Right atrium auricular region (tissue), 2 donors: ENCODE measurements at regions not wholly inside any gene's neighbourhood (a gene's known extent, or its start where the extent isn't known, plus 50 kb on each side); places are given as distances from the start of the nearest gene placed in this dataset.

Experiments used
- DNase-seq: peaks from one replicate; pipeline ENCODE4 v3.0.0-alpha.2; 2019; ENCODE audit warnings: low spot score
- H3K27ac ChIP-seq, 2 donors: fragments of 200-600 bp; sonication (generic); 1 replicate in 1 of 2; 2 replicates in 1 of 2; pipeline ENCODE4 v1.5.1; 2016 to 2019
- H3K27me3 ChIP-seq, 2 donors: fragments of 200-600 bp; sonication (generic); one replicate each; pipeline versions ENCODE4 v1.5.1 to v1.6.0; 2017 to 2019
- H3K36me3 ChIP-seq: fragments of 200-600 bp; sonication (generic); one replicate; pipeline ENCODE4 v1.5.1; 2016
- H3K4me1 ChIP-seq, 2 donors: fragments of 200-600 bp; sonication (generic); one replicate each; pipeline versions ENCODE4 v1.5.1 to v1.6.0; 2017 to 2019
- H3K4me3 ChIP-seq, 2 donors: fragments of 200-600 bp; sonication (generic); 1 replicate in 1 of 2; 2 replicates in 1 of 2; pipeline ENCODE4 v1.5.1; 2017 to 2019; ENCODE audit warnings: mild to moderate bottlenecking in 1 of 2, moderate library complexity in 1 of 2
- H3K9me3 ChIP-seq, 2 donors: fragments of 200-600 bp; sonication (generic); one replicate each; pipeline ENCODE4 v1.5.1; 2019
- CTCF ChIP-seq, 2 donors: fragments of 200-600 bp; sonication (generic); IDR thresholded peaks; one replicate each; pipeline ENCODE4 v1.5.1; 2019; ENCODE audit warnings: antibody characterized with exemption in 2 of 2

DNA sequence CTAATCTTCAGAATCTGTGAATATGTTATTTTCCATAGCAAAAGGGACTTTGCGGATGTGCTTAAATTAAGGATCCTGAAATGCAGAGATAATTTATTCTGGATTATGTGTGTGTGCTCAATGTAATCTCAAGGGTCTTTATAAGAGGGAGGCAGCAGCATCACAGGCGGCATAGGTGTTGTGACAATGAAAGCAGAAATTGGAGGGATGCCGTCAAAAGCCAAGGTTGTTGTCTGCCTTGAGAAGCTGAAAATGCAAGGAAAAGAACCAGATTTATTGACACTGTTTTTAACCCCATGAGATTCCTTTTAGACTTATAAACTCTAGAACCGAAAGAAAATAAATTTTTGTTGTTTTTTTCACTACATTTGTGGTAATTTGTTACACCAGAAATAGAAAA lies 948.5 kb downstream of the TLE4 start:
- H3K27ac ChIP-seq, result no peak overlapping the region
- H3K36me3 ChIP-seq, result no peaks in the 10 kb centered on the region
- H3K9me3 ChIP-seq, result no peaks in the 10 kb centered on the region
- no peak for TF ChIP-seq CTCF (IDR thresholded peaks at IDR 0.05)
- H3K27me3 ChIP-seq, result no peaks in the 10 kb centered on the region
- H3K4me3 ChIP-seq, result no peak overlapping the region
- DNase-seq, result no peak
- H3K4me1 ChIP-seq, result no peaks in the 10 kb centered on the region

DNA sequence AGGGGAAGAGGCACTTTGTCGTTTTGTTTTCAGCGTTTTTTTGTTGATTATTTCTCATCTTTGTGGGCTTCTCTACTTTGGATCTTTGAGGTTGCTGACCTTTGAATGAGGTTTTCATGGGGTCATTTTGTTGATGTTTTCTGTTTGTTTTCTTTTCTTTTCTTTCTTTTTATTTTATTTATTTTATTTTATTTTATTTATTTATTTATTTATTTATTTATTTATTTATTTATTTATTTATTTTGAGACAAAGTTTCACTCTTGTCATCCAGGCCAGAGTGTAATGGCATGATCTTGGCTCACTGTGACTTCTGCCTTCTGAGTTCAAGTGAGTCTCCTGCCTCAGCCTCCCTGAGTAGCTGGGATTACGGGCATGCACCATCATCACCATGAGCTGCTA lies 946.7 kb downstream of the TLE4 start:
- no peak overlapping the region for H3K4me3 ChIP-seq
- H3K27ac ChIP-seq, result no peak overlapping the region
- H3K27me3 ChIP-seq, result no peaks in the 10 kb centered on the region
- H3K36me3 ChIP-seq, result no peaks in the 10 kb centered on the region
- no peaks in the 10 kb centered on the region for H3K4me1 ChIP-seq
- no peak for TF ChIP-seq CTCF (IDR thresholded peaks at IDR 0.05)
- DNase-seq, result no peak
- no peaks in the 10 kb centered on the region for H3K9me3 ChIP-seq

GRCh38 chr9:80516679-80517078 lies 944.9 kb downstream of the TLE4 start:
- DNase-seq, result no peak
- Histone ChIP-seq H3K4me1 (no peaks in the 10 kb centered on the region), H3K4me3 (no peak overlapping the region), H3K9me3 (no peaks in the 10 kb centered on the region), H3K36me3 (no peaks in the 10 kb centered on the region), H3K27me3 (no peaks in the 10 kb centered on the region), H3K27ac (no peak overlapping the region)
- TF ChIP-seq CTCF (IDR thresholded peaks at IDR 0.05), result no peak

GRCh38 chr9:80509358-80509757 lies 937.6 kb downstream of the TLE4 start:
- H3K9me3 ChIP-seq, result no peaks in the 10 kb centered on the region
- H3K36me3 ChIP-seq, result no peaks in the 10 kb centered on the region
- no peaks in the 10 kb centered on the region for H3K4me1 ChIP-seq
- no peaks in the 10 kb centered on the region for H3K27me3 ChIP-seq
- no peak overlapping the region for H3K27ac ChIP-seq
- no peak overlapping the region for H3K4me3 ChIP-seq
- TF ChIP-seq CTCF (IDR thresholded peaks at IDR 0.05), result no peak
- DNase-seq, result no peak

DNA sequence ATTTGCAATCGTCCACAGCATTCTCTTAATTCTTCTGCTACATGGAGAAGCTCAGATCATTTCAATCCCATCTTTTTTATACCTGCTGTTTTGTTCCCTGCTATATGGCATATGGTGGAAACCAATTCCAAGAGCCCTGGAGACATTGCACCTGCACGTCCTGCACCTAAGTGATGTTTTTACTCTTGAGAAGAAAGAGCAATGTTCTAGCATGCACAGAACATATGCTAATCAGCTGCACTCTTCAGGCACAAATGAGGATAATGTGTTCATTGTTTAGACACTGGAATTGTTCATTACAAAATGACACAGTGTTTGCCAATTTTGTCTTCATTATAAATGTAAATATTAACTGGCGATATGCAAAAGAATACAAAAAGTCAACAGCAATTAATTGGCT lies 935.8 kb downstream of the TLE4 start:
- Histone ChIP-seq H3K36me3 (no peaks in the 10 kb centered on the region), H3K4me1 (no peaks in the 10 kb centered on the region), H3K27me3 (no peaks in the 10 kb centered on the region), H3K27ac (no peak overlapping the region), H3K4me3 (no peak overlapping the region), H3K9me3 (no peaks in the 10 kb centered on the region)
- no peak for TF ChIP-seq CTCF (IDR thresholded peaks at IDR 0.05)
- DNase-seq, result no peak

- no peak for TF ChIP-seq CTCF (IDR thresholded peaks at IDR 0.05)
- DNase-seq, result no peak
- no peaks in the 10 kb centered on the region for H3K36me3 ChIP-seq
- no peaks in the 10 kb centered on the region for H3K27me3 ChIP-seq
- no peaks in the 10 kb centered on the region for H3K4me1 ChIP-seq
- H3K9me3 ChIP-seq, result no peaks in the 10 kb centered on the region
- no peak overlapping the region for H3K4me3 ChIP-seq
- no peak overlapping the region for H3K27ac ChIP-seq
Observed at GRCh38 chr9:80504601-80505230, 933.0 kb downstream of the TLE4 start.
